ENCODE measurements at regions not wholly inside any gene's neighbourhood (a gene's known extent, or its start where the extent isn't known, plus 50 kb on each side); places are given as distances from the start of the nearest gene placed in this dataset.
"Not testable (repeated sequence)": the region's sequence is repeated elsewhere in the genome, so short reads cannot be mapped to it uniquely, and the experiment has no call there.

DNA sequence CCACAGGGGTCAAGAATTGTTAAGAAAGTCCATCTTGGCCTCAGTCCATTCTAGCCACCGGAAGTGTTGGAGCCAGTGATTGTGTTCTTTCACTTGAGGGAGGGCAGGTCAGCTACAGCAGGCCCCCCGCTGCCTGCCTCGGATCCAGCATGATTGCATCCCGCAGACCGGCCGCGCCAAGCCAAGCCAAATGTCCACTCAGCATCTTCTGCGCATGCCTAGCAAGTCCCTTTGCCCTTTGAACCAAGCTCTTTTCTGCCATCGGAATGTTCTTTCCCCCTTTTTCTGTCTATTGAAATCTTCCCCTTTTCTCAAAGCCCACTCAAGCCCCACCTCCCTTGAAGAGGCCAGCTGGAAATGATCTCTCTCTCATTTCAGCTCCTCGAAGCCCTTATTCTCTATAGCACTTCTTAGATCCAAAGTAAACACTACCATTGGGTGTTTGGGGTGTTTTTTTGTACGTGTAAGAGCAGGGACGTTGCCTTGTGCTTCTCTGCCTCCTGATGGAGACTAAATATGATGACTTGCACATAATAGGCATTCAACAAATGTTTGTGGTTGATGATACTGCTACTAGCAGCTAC is 147.8 kb upstream of the BCOR start:
- peak; percentile 64 for DNase-seq

GRCh38 chrX:40244980-40245379 is 147.2 kb upstream of the BCOR start:
- DNase-seq = no peak

GRCh38 chrX:40243755-40244515 is 146.2 kb upstream of the BCOR start:
- DNase-seq = no peak

DNA sequence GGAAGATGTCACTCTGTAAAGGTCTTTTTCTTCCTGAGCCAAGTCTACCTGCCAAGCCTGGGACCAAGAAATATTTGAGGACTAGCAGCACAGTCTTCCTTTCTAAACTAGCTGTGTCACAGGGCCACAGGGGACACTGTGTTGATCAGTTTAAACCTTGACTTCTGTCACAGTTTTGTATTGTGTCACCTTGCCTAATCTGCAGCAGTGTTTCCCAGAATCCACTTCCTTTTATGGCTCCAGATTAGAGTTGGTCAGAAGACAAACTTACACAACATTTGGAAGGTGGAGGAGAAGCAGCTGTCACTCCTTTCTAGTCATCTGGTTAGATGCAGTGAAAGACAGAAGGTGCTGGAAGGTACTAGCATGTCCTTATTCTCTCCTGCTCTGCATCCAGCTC is 143.1 kb upstream of the BCOR start:
- no peak for DNase-seq

GRCh38 chrX:40237731-40238178 is 140.0 kb upstream of the BCOR start:
- no peak for DNase-seq

- DNase-seq = no peak
These were observed 132.9 kb upstream of the BCOR start for GRCh38 chrX:40230646-40231045.

DNA sequence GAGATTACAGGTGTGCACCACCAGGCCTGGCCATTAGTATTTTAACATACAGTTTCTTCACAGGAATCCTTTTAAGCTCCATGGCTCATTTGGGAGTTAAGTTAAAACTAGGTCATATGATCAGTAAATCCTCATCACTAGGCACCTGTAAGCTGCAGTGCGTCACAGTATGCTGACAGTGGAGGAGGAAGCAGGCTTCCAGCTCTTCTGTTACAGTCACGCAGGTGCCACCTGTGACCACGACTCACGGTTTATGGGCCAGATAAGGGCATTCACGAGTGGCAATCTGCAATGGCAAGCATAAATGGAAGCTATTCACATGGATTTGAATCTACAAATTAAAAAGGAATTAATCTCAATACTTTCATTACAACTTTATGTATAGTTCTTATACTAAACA is 129.4 kb upstream of the BCOR start:
- no peak for DNase-seq

DNA sequence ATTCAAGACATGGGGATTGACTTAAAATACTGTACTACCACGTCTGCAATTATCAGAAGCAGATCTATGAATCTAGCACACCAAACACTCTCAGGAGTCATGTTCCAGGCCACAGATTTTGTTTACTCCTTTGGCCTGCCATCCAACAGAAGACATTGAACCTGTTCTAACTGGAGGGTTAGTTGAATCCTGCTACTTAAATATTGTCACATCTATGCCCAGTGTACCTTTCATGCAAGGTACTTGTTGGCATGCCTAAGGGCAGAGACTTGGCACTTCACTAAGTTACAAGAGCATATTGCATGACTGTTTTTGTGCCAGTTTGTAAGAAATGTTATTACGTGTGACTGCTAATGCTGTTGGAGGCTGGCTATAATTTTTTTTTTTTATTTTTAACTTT is 126.9 kb upstream of the BCOR start:
- DNase-seq = no peak

GRCh38 chrX:40222612-40223011 is 124.9 kb upstream of the BCOR start:
- not testable (repeated sequence) for DNase-seq

- no peak for DNase-seq
These were observed 115.3 kb upstream of the BCOR start for GRCh38 chrX:40213092-40213491.

DNA sequence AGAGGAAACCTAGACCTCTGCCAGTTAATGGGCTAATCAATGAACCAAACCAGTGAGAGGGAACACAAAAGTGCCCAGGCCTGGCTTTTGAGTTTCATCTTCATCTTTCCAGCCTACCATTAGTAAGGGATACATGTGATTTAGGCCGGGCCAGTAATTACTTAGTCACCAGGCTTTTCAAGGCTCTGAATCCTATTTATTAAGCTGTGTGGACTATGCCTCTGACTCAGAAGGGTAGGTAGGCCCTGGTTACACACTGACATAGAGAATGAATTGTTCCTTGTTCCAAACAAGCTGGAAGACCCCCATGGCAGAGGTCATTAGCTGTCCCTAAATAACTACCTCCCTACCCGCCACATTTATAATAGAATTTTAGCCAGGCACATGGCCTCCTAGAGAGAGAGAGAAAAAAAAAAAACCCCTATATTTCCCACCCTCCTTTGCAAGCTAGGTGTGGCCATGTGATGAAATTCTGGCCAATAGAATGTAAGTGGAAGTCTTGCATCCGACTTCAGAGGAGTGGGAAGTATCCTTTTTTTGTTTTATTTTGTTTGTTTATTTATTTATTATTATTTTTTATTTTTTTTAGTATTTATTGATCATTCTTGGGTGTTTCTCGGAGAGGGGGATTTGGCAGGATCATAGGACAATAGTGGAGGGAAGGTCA is 112.3 kb upstream of the BCOR start:
- no peak for DNase-seq

GRCh38 chrX:40207626-40208025 is 109.9 kb upstream of the BCOR start:
- no peak for DNase-seq

DNA sequence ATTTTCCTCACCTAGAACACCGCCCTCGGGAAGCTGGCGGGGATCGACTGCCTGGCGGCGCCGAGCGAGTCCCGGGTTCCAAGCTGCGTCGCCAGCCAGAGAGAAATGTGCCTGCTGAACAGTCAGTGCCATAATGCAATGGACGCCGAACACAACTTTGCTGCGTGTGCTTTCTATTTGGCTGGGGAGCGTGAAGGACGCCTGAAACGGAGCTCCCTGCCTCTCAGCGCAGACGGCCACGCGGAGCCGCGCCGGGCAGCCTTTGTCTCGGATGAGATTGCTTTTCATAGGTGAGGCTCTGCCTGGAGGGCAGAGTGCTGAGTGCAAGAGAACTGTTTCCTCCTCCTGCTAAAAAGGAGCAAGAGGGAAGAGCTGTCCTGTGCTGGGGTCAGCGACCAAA is 107.7 kb upstream of the BCOR start:
- DNase-seq = no peak

GRCh38 chrX:40202456-40202855 is 104.7 kb upstream of the BCOR start:
- DNase-seq = no peak

DNA sequence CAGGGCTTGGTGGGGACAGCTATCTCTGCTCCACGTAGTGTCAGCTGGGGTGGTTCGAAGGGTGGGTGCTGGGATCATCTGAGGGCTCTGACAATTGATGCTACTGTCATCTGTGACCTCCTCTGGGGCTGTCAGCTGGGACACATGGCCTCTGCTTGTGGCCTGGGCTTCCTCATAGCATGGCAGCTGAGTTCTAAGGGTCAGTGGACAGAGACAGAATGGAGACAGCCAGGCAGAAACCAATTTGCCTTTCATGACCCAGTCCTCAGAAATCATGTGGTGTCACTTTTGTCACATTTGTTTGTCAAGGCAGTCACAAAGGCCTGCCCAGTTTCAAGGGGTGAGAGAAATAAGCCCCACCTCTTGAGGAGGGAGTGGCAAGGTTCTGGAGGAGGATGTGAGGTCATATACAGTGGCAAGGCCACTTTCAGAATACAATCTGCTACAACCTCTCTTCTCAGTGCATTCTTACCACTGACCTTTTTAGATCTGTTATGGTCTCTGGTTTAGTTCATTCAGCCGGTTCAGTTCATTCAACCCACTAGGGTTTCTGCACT is 103.6 kb upstream of the BCOR start:
- no peak for DNase-seq

- DNase-seq = no peak
These were observed 101.9 kb upstream of the BCOR start for GRCh38 chrX:40199704-40200103.

- no peak for DNase-seq
These were observed 99.3 kb upstream of the BCOR start for GRCh38 chrX:40197071-40197470.

- no peak for DNase-seq
These were observed 97.6 kb upstream of the BCOR start for GRCh38 chrX:40195368-40195767.

- DNase-seq = no peak
These were observed 94.4 kb upstream of the BCOR start for GRCh38 chrX:40192196-40192595.

- no peak for DNase-seq
These were observed 91.9 kb upstream of the BCOR start for GRCh38 chrX:40189637-40190036.

DNA sequence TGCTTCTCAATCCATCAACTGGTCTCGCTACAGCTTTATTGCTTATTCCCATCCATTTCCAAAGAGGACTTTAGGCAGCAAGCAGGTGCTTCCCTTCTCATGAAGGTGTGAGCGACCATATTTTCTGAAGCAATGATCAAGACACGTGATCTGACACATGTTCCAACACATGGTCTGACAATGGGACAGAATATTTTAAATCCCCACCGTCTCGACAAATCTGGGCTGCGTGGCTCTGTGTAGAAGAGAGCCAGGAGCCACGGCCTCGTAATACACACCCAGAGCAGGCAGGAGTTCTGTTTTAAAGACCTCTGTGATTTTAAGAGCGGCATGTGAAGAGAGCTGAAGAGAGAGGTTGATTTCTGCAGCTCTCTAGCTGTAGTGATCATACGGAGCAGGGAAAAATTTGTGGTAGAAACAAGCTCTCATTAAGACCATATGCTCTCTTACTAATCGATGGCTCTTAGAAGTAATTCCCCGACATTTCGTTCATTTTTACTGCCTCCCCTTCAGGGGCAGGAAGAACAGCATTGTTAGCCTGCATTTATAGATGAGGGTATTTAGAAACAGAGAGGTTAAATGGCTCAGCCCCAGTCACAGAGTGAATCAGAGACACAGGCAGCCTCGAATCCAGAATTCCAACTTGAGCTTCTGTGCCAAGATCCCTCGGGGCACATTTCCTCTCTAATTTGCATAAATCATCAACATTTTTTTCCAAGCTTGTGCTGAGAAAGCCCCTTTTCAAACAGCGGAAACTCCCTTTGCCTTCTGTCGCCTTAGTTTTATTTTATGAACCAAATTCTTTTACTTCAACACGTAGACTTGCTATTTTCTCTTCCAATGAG is 91.0 kb upstream of the BCOR start:
- DNase-seq = no peak

DNA sequence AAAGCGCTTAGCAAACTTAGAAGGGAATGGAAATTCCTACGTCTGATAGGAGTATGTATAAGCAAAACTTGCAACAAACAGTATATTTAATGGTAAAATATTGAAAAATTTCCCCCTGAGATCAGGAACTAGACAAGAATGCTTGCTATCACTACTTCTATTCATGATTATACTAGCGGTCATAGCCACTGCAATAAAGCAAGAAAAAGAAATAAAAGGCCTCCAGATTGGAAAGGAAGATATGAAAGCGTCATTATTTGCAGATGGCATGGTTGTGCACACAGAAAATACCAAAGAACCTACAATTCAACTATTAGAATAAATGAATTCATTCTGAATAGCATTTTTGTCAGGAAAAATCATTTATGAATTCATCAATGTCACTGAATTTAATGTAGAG is 87.2 kb upstream of the BCOR start:
- DNase-seq = no peak

Data from renal pelvis (tissue), 1 donor.